Fibroblast of the conjunctiva (primary cell): ENCODE measurements at regions not wholly inside any gene's neighbourhood (a gene's known extent, or its start where the extent isn't known, plus 50 kb on each side); places are given as distances from the start of the nearest gene placed in this dataset.
"Not testable (repeated sequence)": the region's sequence is repeated elsewhere in the genome, so short reads cannot be mapped to it uniquely, and the experiment has no call there.

ENCODE experiments used
- DNase-seq: peaks from one replicate; pipeline ENCODE4 v3.0.0-alpha.2; 2010; ENCODE audit warnings: low read depth

DNA sequence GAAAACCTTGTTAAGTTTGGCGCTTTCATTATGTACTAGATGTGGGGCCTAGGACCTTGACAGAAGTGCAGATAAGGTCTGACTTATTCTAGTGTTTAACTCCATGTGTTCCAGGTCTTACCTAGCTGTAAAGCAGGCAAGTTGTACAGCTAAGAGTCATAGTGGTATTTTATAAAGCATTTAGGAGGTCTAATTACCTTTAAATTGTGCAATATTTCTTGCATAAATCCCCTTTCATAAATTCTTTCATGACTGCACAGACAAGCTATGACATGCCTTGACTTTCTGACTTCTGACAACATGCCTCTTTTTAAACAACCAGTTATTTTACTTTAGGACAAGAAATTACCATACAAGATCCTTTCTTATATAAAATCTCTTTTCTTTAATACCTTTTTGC is 151.6 kb upstream of the VSTM2A start:
- no peak for DNase-seq

GRCh38 chr7:54392935-54393334 is 149.2 kb upstream of the VSTM2A start:
- DNase-seq = no peak

GRCh38 chr7:54394834-54395233 is 147.3 kb upstream of the VSTM2A start:
- DNase-seq = no peak

DNA sequence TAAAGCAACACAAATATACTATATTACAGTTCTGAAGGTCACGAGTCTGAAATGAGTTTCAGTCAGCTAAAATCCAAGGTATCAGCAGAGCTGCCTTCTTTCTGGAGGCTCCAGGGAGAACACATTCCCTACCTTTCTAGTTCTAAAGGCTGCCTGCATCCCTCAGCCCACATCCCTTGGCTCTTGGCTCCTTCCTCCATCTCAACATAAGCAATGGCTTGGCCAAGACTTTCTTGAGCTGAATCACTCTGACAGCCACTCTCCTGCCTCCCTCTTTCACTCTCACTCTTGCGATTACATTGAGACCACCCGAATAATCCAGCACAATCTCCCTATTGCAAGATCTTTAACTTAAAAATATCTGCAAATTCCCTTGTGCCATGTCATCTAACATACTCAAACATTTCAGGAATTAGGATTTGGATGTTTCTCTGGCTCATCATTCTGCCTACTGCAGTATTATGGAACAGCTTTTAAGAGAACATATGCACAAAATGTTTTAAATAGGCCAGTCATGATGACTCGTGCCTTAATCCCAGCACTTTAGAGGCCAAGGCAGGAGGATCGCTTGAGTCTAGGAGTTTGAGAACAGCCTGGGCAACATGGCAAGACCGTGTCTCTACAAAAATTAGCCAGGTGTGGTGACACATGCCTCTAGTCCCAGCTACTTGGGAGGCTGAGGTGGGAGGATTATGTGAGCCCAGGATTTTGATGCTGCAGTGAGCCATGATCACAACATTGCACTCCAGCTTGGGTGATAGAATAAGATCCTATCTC is 144.2 kb upstream of the VSTM2A start:
- DNase-seq = no peak

- no peak for DNase-seq
These were observed 143.3 kb upstream of the VSTM2A start for GRCh38 chr7:54398863-54399262.

GRCh38 chr7:54409917-54410316 is 132.3 kb upstream of the VSTM2A start:
- DNase-seq = no peak

DNA sequence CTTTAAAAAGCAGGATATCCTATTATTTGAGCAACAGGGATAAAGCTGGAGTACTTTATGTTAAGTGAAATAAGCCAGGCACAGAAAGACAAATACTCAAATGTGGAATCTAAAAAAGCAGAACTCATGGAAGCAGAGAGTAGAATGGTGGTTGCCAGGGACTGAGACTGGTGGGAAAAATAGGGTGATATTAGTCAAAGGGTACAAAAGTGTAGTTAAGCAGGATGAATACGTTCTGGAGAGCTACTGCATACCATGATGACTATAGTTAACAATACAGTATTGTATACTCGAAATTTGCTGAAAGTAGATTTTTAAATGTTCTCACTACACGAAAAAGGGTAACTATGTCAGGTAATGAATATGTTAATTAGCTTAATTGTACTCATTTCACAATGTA is 125.5 kb upstream of the VSTM2A start:
- DNase-seq = no peak

GRCh38 chr7:54419209-54419608 is 123.0 kb upstream of the VSTM2A start:
- no peak for DNase-seq

DNA sequence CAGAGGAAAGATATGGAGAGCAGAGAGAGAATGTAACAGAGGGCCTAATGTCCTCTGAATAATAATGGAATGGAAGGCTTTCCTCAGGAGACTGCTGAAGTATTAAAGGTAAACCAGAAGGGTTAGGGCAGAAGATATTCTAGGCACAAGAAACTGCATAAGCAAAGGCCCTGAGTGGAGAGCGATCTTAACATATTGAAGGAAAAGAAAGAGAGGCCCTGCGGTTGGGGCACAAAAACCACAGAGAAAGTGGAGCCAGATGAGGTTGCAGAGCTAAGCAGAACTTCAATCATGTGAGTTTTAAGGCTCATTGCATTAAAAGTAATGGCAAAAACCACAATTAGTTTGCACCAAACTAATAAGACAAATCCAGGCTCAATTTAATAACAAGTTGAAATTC is 115.8 kb upstream of the VSTM2A start:
- no peak for DNase-seq

DNA sequence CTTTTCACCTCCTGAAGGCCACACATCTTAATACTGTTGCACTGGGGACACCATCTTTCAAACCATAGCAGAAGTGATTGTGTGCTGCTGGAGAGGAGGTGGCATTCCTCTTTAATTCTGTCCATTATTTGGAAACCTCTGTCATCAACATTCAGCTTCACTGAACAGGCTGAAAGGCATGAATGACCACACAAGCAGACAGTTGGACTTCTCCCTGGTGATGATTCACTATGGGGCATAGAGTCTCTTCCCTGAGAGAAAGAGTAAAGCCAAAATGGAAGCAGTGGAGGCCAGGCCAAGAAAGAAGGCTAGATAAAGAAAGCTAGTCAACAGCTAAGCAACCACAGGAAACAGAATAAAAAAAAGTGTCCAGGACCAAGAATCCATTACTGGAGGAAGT is 113.1 kb upstream of the VSTM2A start:
- DNase-seq = no peak

DNA sequence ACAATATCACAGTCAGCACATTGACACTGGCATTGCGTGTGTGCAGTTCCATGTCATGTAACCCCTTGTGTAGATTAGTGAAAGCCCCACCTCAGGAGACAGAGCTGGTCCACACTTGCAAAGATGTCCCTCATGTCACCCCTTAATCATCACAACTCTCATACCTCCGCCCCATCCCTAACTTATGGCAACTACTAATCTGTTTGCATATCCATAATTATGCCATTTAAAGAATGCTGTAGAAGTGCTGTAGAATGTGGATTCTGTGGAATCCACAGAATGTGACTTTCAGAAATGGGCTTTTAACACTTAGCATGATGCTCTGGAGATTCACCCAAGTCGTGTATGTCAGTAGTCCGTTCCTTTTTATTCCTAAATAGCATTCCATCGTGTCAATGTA is 102.8 kb upstream of the VSTM2A start:
- DNase-seq = no peak

- DNase-seq = not testable (repeated sequence)
These were observed 98.0 kb upstream of the VSTM2A start for GRCh38 chr7:54444046-54444686.

GRCh38 chr7:54453168-54453567 is 89.0 kb upstream of the VSTM2A start:
- DNase-seq = not testable (repeated sequence)

GRCh38 chr7:54454700-54455099 is 87.5 kb upstream of the VSTM2A start:
- not testable (repeated sequence) for DNase-seq

DNA sequence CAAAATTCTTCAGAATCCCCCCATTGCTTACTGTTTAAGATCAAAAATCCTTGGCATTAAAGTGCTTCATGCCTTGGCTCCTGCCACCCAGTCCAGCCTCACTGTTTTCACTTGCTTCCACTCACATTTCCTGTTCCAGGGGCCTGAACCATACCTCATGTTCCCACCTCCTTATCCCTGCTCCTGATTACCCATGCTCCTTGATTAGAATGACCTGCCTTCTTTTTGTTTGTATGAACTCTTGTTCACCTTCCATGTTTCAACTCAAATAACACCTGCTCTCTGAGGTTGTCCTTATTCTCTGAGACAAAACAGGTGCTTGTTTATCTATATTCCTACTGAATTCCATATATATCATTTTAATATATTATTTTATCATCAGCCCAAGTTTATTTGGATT is 77.1 kb upstream of the VSTM2A start:
- no peak for DNase-seq

DNA sequence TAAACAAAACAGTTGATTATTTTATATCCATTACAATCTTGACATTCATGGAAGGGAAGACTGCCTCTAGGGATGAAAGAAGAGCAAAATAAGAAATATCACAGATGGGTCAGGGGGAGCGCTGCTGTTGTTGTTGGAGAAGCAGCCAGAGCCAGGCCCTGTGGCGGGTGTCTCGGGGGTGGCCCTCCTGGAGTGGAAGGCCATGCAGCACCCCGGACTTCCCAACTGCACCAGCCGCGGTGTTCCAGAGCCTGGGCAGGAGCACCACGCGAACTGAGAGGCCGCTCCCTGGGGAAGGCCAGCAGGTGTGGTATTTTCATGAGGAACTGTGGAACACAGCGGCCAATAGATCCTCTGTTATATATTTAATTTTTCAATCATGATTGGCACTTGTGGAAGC is 72.4 kb upstream of the VSTM2A start:
- no peak for DNase-seq

- no peak for DNase-seq
These were observed 65.6 kb upstream of the VSTM2A start for GRCh38 chr7:54476609-54477008.

DNA sequence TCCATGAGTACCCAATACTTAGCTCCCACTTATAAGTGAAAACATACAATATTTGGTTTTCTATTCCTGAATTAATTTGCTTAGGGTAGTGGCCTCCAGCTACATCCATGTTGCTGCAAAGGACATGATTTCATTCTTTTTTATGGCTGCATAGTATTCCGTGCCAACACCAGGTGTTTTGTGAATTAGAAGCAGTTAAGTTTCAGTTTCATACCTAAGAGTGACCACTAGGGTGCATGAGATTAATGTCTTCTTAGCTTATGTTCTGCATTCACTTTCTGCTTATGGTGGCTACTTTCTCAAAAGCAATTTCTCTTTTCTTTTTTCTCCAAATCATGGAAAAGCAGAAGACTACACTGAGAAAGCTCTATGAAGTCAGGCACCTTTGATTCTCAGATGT is 65.1 kb upstream of the VSTM2A start:
- no peak for DNase-seq

DNA sequence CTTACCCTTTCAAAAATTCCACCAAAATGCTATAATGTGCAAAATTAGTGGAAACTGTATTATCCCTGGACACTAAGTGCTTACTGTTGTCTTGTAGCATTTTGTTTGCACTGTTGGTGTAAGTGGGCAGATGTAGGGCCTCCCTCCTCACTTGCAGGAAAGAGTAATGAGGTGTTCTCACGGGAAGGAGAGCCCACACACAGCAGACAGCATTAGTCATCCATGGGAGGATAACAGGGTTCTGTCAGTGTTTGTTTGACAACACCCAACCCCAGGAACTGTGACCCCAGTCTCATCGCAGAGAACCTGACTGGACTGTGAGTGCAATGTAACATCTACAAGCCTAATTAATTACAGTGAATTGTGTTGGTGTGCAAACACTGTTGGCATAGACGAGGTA is 58.7 kb upstream of the VSTM2A start:
- no peak for DNase-seq

- no peak for DNase-seq
These were observed 57.1 kb upstream of the VSTM2A start for GRCh38 chr7:54485044-54485443.
